Activated CD4-positive, alpha-beta T cell treated with anti-CD3 and anti-CD28 coated beads, Interleukin-2, Interleukin-4, amounts not matched to agents 100 ng/mL and 50 ng/mL, durations not matched to agents 16 hours and 8 hours (primary cell): ENCODE measurements at regions not wholly inside any gene's neighbourhood (a gene's known extent, or its start where the extent isn't known, plus 50 kb on each side); places are given as distances from the start of the nearest gene placed in this dataset.
A peak's percentile ranks its signal among the peaks of the same experiment; 100 is the strongest.

Experiments used
- DNase-seq: peaks from one replicate; pipeline ENCODE4 v3.0.0-alpha.2; 2020; ENCODE audit warnings: low spot score

DNA sequence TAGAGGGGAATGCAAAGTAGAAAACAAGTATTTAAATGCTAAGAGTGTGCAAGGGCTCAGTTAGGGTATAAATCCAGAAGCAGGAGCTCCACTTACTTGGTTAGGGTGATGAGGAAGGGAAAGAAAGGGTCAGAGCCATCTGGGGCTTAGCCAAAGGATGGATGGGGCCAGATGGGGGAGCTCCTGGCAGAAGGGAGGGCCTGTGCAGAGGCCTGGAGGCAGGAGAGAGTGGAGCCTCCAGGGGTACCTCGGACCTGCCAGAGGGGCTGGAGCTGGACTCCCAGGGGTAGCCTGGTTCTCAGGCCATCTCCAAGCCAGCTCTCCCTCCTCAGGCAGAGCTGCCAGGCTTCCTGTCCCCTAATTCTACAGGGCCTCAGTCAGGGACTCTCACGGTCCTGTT lies 506.3 kb downstream of the SHQ1 start:
- DNase-seq = no peak

DNA sequence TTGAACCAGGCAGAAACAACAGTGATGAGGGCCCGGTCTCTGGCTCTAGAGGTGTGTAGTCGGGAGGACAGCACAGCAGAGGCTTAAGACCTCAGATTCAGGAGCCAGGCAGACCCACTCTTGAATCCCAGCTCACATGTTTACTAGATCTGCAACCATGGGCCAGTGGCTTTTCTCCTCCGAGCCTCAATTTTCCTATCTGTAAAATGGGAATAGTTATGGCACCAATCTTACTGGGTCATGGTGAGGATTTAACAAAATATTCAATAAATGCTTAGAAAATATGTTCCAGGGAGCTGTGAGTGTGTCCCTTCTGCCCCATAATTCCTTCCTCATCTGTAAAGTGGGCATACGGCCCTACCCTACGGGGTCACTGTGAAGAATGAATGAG lies 506.9 kb downstream of the SHQ1 start:
- no peak for DNase-seq

DNA sequence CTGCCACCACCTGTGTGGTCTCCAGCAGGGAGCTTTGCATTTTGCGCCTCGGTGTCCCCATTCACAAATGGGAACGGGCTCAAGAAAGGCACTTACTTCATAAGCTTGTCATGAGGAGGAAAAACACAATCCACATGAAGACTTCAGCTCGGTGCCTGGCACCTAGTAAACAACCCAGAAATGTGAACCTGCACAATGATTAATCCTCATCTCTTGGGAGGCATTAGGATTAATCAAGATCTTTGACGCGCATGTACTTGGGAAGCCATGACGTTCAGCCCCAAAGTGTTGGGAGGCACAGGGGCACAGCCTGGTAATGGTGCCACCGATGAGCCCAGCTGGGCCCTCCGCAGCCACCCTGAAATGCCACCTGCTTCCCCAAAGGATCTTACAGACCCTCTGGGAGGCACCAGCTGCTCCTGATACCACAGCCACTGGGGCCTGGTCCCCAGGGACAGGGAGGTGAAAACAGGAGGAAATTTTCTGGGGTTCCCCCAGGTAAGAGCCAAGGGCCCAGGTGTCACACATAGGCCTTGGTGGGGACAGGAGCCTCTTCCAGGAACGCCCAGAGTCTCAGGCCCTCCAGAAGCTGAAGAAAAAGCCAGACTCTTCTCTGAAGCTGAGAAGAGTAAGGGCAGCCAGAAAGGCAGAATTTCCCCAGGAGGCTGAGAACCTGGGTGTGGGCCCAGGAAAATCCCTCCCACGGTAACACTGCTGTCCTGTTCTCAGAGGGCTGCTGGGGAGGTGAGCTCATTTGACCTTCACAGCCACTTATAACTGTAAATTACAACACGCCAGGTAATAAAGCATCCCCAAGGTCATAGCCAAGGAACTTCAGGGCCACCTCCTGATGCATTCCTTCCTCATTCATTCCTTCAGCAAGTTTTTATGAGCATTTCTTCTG lies 507.5 kb downstream of the SHQ1 start:
- no peak for DNase-seq

DNA sequence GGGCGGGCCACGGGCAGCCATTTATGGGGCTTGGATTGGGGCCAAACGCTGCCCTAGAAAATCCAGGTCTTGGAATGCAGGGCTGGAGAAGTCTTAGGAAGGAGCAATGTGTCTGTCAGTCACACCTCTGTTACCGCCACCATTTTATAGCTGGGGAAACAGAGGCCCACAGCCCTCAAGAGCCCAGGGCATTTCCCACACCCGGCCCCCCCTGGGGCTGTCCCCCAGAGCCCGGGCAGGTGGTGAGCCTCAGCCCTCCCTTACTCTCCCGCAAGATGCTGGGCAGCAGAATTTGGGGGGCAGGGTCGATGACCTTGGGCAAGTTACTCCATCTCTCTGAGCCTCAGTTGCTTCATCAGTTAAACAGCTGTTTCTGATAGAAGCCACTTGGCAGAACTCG lies 508.2 kb downstream of the SHQ1 start:
- no peak for DNase-seq

DNA sequence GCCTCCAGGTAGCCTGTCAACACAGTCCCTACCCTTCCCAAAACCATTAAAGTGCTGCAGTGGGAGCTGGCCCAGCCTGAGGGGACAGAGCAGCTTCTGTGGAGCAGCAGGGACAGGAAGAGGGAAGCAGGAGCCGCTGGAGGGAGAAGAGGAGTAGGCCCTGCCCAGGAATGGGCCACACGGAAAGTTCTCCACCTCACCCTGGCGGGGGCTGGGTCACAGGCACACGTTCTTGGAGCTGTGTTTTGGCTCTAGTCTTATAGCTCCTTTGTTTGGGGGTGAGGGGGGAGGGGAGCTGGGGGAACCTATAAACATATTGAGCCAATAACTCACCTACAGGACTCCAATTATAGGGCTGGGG lies 508.6 kb downstream of the SHQ1 start:
- no peak for DNase-seq

DNA sequence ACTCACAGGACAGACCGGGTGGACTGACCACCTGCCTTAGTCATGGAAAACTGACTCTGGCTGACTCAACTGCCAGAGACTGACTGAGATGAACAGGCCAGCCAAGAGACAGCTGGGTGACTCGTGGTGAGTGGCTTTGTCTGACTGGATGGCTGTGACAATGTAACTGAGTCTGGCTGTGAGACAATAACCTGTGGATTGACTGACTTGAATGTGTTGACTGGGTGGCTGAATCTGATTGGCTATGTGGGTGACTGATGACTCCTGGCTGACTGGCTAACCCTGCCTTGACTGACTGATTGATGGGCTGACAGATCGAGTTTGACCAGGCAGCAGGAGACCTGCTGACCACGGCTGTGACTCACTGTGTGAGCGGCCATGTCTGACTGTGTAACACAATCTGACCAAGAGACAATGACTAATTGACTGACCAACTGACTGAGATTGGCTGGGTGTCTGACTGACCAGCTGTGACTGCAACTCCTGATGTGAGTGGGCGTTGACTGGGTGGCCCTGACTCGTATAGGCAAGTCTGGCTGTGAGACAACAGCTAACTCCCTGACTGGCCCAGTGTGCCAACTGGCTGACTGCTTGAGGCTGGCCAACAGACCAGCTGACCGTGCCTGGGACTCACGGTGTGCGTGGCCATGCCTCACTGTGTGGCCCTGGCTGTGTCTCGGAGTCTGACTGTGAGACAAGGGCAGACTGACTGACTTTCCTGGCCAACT lies 509.1 kb downstream of the SHQ1 start:
- DNase-seq = peak; percentile 48

GRCh38 chr3:72338082-72338941 lies 509.9 kb downstream of the SHQ1 start:
- peak; percentile 28 for DNase-seq

GRCh38 chr3:72337480-72337855 lies 510.8 kb downstream of the SHQ1 start:
- no peak for DNase-seq

- no peak for DNase-seq
Observed at GRCh38 chr3:72336821-72337479, 511.3 kb downstream of the SHQ1 start.

DNA sequence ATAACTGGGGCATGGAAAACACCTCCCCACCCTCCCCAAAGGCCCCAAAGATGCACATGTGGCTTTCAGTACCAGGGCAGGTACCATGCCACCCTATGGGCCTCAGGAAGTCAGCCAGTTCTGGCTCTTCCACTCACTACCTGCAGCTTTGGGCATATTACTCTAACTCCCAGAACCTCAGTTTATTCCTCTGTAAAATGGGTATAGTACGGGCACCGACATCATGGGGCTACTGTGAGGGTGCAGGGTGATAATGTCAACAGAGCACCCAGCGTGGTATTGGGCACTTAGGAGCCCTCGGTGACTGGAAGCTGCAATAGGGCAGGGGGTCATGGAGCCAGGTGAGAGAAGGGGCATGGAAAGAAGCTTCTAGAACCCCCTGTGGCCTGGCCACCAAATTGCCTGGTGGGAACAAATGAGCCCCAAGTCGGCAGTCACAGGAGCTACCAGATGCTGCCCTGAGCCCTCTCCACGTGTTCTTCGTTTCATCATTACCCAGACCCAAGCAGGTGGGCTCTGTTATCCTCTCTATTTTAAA lies 512.1 kb downstream of the SHQ1 start:
- no peak for DNase-seq

GRCh38 chr3:72335458-72336095 lies 512.7 kb downstream of the SHQ1 start:
- DNase-seq = no peak

- no peak for DNase-seq
Observed at GRCh38 chr3:72334681-72335457, 513.4 kb downstream of the SHQ1 start.

- no peak for DNase-seq
Observed at GRCh38 chr3:72332689-72333088, 515.6 kb downstream of the SHQ1 start.

GRCh38 chr3:72332036-72332435 lies 516.2 kb downstream of the SHQ1 start:
- no peak for DNase-seq

- DNase-seq = no peak
Observed at GRCh38 chr3:72331076-72331475, 517.2 kb downstream of the SHQ1 start.

DNA sequence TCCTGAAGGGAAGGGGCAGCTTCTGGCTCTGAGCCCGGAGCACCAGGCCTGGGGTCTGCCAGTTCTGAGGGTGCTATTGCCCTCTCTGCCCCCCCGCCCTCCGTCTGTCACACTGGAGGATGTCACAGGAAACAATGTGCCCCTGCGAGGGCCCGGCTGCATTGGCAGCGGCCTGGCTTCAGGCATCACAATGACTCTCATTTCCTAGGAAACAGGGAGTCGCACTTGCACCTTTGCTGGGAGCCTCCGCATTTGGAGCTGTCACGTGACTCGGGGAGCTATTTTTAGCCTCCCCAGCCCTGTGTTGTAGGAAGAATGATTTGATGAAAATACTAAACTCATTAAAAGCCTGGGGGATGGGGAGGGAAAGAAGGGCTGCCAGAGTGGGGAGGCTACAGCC lies 518.9 kb downstream of the SHQ1 start:
- DNase-seq = no peak

DNA sequence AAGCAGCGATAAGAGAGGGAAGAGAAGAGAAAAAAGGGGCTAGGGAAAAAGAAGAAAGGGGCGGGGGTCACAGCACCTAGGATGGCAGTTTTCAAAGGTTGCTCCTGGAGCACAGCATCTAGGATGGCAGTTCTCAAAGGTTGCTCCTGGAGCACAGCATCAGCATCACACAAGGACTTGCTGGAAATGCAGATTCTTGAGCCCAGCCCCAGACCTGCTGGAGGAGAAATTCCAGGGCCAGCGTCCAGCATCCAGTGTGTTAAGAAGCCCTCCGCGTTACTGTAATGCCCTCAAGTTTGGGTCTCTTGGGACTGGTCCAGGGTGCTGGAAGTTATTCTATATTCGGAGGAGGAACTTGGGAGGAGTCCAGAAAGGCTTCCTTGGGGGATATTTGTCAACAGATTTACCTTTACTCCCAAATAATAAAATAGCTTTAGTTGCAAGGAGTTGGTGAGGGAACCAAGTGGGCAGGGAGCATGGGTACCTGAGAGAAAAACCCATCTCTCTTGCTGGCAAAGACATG lies 519.4 kb downstream of the SHQ1 start:
- DNase-seq = no peak

- no peak for DNase-seq
Observed at GRCh38 chr3:72327008-72327407, 521.2 kb downstream of the SHQ1 start.

DNA sequence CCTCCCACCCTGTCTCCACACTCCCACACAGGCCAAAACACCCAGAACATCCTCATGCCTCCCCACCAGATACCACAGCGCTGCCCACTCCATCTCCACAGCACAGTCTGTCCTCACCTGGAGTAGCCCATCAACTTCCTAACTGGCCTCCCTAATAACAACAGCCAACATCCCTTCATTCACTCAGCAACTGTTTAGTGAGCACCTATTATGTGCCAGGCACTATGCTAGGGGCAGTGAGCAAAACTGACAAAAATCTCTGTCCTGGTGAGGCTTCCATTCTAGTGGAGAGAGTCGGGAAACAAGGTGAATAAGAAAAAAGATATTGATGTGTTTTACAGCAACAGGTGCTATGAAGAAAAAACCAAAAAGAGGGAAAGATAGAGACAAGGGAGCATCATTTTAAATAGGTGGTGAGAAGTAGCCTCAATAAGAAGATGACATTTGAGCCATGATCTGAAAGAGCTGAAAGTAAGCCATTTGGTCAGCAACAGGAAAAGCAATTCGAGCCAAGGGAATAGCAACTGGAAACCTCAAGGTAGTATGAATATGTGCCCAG lies 523.9 kb downstream of the SHQ1 start:
- no peak for DNase-seq

DNA sequence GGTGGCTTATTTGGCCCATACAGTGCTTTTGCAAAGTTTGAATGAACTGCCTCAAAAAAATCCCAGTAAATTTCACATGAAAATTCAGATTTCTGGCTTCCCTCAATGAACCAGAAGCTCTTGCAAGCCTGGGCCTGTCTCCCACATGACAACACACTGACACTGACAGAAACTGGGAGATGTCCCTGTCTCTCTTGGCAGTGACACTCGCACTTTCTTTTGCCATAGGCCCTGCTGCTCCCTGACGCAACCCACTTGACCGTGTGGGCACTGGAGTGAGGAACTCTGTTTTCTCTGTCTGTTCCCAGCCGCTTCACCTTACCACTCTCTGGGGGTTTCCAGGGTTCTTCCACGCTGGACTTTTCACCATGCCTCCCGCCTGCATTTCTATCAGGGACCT lies 524.5 kb downstream of the SHQ1 start:
- no peak for DNase-seq
